NCI-H1105 (cell line): ENCODE measurements at regions not wholly inside any gene's neighbourhood (a gene's known extent, or its start where the extent isn't known, plus 50 kb on each side); places are given as distances from the start of the nearest gene placed in this dataset.
"Not testable (repeated sequence)": the region's sequence is repeated elsewhere in the genome, so short reads cannot be mapped to it uniquely, and the experiment has no call there.

Experiments
- DNase-seq: peaks from one replicate; lab custom pipeline; 2025; lab: John Stamatoyannopoulos, UW

- no peak for DNase-seq
Measured at GRCh38 chr11:23564370-23564769, 704.1 kb upstream of the CCDC179 start.

GRCh38 chr11:23569134-23569533 lies 708.9 kb upstream of the CCDC179 start:
- no peak for DNase-seq

GRCh38 chr11:23569547-23569946 lies 709.3 kb upstream of the CCDC179 start:
- DNase-seq: no peak

- no peak for DNase-seq
Measured at GRCh38 chr11:23570828-23571227, 710.6 kb upstream of the CCDC179 start.

GRCh38 chr11:23573429-23573828 lies 713.2 kb upstream of the CCDC179 start:
- DNase-seq: no peak

GRCh38 chr11:23574149-23574548 lies 713.9 kb upstream of the CCDC179 start:
- DNase-seq: no peak

GRCh38 chr11:23577296-23577695 lies 717.0 kb upstream of the CCDC179 start:
- no peak for DNase-seq

GRCh38 chr11:23585416-23586104 lies 725.3 kb upstream of the CCDC179 start:
- DNase-seq: no peak

GRCh38 chr11:23586173-23586572 lies 725.9 kb upstream of the CCDC179 start:
- no peak for DNase-seq

GRCh38 chr11:23590596-23591308 lies 730.5 kb upstream of the CCDC179 start:
- no peak for DNase-seq

GRCh38 chr11:23594755-23595154 lies 734.5 kb upstream of the CCDC179 start:
- no peak for DNase-seq

- no peak for DNase-seq
Measured at GRCh38 chr11:23604966-23605365, 744.7 kb upstream of the CCDC179 start.

GRCh38 chr11:23606191-23606590 lies 745.9 kb upstream of the CCDC179 start:
- no peak for DNase-seq

- DNase-seq: no peak
Measured at GRCh38 chr11:23611726-23612125, 751.5 kb upstream of the CCDC179 start.

GRCh38 chr11:23620617-23621016 lies 760.3 kb upstream of the CCDC179 start:
- DNase-seq: no peak

GRCh38 chr11:23632293-23632692 lies 772.0 kb upstream of the CCDC179 start:
- DNase-seq: no peak

GRCh38 chr11:23644443-23644842 lies 784.2 kb upstream of the CCDC179 start:
- DNase-seq: no peak

- DNase-seq: not testable (repeated sequence)
Measured at GRCh38 chr11:23652336-23652735, 792.1 kb upstream of the CCDC179 start.

- no peak for DNase-seq
Measured at GRCh38 chr11:23653071-23653675, 792.9 kb upstream of the CCDC179 start.

- DNase-seq: no peak
Measured at GRCh38 chr11:23668324-23668723, 808.0 kb upstream of the CCDC179 start.

- no peak for DNase-seq
Measured at GRCh38 chr11:23673366-23673765, 813.1 kb upstream of the CCDC179 start.

- no peak for DNase-seq
Measured at GRCh38 chr11:23674866-23675265, 814.6 kb upstream of the CCDC179 start.

- DNase-seq: no peak
Measured at GRCh38 chr11:23679041-23679440, 817.8 kb upstream of the LUZP2 start.
